Activated naive CD4-positive, alpha-beta T cell (primary cell): ENCODE measurements at regions not wholly inside any gene's neighbourhood (a gene's known extent, or its start where the extent isn't known, plus 50 kb on each side); places are given as distances from the start of the nearest gene placed in this dataset.

Source experiments
- DNase-seq, 4 experiments: peaks; one replicate each; lab custom pipeline; 2025; lab: John Stamatoyannopoulos, UW

DNA sequence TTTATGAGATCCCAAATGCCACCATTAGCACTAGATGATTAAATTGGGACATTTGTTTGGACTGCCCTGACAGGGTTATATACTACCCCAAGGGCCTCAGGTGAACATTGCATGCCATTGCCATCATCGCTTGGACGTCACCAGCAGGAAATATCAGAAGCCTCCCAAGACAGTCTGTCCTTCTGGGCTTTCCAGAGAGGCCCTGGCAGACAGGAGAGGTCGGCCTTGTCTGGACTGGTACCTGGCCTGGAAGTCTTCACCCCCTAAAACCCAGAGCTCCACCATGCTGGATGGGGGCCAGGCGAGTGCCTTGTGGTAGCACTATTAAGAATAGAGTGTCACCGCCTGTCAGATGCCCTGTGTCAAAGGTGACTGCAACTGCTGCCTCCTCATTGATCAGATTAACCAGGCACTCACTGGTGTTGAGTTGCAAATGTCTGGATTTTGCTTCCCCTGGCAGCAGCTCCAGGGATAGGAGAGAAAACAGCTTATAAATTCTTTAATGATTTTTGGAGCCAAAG lies 324.1 kb upstream of the RASGRP1 start:
- no peak for DNase-seq

DNA sequence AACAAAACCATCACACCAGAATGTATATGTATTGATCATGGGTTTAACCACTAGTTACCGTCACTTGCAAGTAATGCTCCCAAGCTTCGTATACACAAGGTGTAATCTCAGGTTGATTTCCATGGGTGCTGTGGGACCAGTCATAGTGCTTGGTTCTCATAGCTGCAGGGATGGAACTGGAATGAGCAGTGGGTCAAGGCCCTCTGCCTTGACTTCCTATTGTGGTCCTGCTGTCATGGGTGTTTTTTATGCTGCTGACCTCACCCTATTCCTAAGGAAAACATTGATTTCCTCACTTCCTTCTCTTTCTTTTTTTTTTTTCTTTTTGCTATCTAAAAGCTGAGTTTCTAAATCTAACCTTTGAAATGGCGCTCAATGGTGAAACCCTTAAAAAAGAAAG lies 325.6 kb upstream of the RASGRP1 start:
- DNase-seq = no peak

DNA sequence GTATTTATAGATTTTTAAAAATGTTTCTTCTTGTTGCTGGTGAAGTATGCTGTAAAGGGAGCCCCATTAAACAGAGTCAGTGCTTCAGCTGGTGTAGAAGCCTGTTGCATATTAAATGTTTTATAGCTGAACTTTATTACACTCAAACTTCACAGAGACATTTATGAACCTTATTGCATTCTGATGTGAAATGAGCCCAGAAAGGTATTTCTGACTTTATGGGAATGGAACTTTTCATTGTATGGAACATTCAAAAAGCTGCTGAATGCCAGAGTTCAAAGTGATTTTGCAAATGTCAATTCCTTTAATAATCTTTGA lies 329.3 kb upstream of the RASGRP1 start:
- DNase-seq = no peak

DNA sequence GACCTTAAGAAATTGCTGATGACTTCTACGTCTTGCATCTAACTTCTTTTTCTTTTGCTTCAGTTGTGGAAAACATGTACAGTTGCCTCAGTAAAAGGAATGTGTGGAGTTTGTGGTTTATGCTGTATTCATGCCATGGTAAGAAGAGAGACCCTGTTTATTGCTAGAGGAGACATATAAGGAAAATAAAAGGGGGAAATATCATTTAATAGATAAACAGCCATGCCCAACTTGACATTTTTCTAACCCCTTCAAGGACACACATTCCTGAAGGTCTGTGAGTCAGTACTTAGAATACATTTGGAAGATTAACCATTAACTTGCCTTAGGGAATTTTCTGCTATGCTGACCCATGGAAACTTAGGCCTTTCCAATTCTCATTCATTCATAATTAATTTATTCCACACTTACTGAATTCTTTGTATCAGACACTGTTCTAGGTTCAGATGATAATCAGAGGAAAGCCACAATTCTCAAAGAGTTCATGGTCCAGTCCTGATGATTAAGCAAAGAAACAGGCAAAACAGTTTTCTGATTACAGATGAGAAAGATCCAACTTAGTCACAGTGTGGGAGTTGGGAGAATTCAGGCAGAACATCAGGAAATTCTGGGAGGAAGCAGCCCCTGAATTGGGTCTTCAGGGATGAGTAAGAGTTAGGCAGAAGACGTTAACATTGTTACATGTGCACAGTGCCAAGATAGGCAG lies 329.8 kb upstream of the RASGRP1 start:
- no peak for DNase-seq

DNA sequence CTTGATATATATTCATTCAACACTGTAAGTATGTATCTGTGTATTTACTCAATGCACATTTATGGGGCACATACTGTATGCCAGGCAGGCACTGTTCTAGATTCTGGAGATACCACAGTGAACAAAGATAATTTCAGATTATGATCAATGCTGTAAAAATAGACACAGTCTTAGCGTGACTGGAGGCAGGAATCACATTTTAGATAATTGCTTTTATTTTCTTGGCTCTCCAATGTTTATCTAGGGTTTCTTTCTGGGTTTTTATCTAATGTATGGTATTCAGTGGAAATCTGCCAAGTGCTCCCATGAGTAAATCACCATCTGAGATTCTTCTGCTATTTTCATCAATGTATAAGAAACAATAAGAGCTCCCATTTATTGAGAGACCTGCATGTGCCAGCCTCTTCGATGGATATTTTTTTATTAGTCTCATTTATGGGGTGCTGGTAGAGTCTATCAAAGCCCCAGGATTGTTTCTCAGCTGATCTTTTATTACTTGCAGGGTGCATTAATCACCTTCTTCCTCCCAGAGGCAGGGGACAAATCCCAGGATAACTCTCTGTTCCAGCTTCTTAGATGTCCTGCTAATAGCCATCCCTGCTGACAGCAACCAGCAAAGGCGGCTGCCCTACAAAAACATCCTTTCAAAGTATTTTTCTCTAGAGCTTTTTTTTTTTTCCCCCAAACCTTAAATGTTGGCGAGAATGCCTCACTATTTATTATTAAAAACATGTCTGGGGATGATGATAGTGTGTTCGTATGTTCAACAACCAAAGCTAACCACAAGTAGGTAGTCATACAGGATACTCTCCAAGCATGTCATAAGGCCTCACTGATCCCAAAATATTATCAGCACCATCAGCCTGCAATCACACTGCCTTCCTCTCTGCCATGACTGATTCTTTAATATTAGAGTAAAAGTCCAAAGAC lies 331.0 kb upstream of the RASGRP1 start:
- no peak for DNase-seq

DNA sequence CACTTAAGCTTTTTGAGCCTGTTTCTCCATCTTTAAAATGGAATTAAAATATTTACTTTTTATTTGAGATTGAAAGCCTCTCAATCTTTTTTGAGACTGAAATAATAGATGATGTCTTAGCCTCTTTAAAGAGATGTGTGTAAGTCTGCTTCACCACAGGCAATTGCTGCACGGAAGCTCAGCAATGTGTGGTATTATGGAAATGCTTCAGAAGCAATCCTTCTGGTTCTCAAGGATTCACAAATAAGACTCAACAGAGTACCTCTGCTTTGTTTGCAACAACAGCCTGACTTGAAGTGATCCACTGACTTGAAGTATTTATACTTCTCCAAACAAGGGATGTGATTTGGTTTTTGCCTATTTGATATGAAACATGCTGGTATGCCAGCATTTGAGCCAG lies 332.0 kb upstream of the RASGRP1 start:
- DNase-seq = no peak

DNA sequence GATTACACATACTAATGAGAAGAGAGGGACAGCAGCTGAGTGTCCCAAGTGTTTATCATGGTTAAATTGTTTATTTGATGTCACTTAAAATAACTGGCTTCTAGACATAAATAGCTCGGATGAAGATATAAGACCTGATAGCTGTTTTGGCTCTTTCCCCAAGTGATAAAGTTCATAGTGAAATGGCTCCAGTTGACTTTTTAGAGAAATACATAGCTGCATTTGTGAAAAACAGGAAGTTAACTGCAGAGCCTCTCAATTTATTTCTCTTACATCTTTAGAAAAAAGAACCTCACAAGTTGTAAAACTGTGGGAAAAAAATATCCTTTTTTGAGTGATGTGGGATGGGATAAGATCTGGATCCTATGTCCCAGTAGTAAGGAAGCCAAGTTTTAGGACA lies 332.9 kb upstream of the RASGRP1 start:
- DNase-seq = no peak

DNA sequence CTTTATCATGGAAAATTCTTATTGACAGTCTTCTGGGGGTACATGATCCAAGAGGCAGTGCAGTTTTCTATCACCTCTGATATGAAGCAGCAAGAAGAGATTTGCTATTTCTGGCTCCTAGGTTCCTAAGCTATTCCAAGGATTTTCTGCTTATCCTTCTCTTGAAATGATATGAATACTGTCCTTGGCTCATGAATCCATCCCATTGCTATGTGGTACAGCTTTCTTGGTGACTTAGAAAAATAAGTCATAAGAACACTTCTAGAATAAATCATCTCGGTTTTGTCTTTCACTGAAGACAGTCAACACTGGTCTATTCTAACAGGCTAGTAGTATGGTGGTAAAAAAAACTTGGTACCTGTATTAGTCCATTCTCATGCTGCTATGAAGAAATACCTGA lies 333.6 kb upstream of the RASGRP1 start:
- DNase-seq = no peak

DNA sequence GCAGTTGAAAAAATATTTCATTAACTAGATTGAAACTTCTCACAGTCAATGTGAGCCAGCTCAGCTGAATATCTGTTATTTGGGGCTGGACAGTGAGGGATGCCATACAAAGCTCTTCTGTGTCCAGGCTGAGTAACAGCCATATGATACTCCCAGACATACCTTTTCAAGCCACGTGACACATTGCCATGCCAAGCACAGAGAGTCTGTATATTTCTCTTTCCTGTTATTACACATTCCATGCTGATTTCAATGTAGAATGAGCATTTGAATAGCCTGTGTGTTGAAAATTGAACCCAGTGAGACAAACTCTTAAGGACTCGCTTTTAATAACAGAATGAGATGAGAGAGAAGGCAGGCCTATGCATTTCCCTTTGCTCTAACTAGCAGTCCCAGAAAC lies 334.7 kb upstream of the RASGRP1 start:
- no peak for DNase-seq

DNA sequence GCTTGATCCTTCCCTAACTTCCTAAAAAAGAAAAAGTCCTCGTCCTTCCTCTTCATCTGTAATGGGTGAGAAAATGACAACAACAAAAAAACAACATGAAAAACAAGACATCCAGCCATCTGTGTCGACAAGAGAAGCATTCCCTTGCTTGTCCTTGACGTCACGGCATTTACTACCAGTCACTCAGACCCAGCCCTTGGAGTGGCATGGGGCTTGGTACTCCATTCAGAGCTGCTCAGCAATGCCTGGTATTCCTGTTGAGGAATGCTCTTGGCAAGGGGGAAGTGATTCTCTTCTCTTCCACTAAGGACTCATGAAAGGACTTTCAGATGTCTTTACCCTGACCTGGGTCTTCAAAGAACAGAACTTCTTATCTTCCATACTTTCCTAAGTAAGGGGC lies 339.7 kb upstream of the RASGRP1 start:
- no peak for DNase-seq

DNA sequence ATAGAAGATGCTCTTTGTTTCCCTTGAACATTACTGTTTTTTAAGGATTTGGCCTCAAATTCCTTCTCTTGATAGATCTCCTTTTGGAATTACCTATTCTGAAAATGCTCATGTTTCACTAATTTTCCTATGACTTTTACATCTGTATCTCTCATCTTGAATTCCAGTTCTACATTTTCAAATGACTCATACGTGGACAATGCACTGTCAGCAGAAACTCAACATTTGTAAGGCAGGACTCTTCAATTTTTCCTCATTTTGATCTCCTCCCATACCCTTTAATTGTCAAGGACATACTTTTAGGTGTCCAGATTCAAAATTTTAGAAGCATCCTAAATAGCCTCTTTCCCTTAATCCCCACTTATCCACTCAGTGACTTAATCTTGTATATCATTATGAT lies 341.0 kb upstream of the RASGRP1 start:
- DNase-seq = no peak

DNA sequence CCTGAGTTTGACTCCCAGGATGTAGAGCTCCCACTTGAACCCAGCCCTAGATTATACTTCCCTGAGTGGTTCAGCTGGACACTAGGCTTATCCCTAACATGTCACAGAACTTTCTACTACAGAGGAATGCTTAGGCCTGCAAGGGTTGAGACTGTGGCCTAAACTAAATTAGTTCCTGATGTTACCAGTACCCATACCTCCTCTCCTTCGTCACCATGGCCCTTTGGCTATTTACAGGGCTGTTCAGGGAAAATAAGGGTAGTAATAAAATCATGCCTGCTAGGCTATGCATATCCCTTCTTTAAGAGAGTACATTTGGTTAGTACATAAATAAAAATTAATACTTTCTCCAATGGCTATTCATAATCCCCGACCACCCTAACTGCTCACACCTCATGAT lies 356.4 kb upstream of the RASGRP1 start:
- DNase-seq = no peak

DNA sequence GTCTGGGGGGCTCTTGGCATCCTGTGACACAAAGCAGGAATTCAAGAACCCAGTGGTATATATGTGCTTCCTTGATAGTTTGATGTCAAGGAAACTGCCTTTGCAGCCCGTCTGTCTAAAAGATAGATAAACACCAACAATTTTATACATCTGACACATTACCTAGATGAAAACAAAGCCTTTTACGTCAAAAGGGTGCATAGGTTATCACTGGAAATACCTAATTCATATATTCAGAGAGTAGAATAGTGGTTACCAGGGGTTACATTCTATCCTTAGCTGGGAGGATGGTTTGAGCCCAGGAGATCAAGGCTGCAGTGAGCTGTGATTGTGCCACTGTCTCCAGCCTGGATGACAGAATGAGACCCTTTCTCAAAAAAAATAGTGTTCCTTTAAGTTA lies 356.9 kb upstream of the RASGRP1 start:
- DNase-seq = no peak

DNA sequence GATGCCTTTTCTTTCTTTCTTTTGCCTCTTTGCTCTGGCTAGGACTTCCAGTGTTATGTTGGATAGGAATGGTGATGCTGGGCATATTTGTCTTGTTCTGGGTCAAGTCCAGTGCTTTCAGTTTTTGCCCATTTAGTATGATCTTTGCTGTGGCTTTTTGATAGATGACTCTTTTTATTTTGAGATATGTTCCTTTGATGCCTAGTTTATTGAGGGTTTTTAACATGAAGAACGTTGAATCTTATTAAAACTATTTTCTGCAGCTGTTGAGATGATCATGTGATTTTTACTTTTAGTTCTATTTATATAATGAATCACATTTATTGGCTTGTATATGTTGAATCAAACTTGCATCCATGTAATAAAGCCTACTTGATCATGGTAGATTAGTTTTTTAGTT lies 363.8 kb upstream of the RASGRP1 start:
- DNase-seq = no peak

DNA sequence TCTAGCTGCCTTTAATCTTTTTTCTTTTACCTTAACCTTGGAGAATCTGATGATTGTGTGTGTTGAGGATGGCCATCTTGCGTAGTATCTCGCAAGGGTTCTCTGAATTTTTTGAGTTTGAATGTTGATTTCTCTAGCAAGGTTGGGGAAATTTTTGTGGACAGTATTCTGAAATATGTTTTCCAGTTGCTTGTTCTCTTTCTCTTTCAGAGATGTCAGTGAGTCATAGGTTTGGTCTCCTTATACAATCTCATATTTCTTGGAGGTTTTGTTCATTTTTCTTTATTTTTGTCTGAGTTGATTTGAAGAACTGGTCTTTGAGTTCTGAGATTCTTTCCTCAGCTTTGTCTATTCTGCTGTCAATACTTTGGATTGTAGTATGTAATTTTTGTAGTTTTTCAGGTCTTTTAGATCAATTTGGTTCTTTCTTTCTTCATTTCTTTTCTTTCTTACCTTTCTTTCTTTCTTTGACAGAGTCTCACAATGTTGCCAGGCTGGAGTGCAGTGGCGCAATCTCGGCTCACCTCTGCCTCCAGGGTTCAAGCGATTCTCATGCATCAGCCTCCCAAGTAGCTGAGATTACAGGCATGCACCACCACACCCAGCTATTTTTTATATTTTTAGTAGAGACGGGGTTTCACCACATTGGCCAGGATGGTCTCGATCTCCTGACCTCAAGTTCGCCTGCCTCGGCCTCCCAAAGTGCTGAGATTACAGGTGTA lies 366.4 kb upstream of the RASGRP1 start:
- no peak for DNase-seq

DNA sequence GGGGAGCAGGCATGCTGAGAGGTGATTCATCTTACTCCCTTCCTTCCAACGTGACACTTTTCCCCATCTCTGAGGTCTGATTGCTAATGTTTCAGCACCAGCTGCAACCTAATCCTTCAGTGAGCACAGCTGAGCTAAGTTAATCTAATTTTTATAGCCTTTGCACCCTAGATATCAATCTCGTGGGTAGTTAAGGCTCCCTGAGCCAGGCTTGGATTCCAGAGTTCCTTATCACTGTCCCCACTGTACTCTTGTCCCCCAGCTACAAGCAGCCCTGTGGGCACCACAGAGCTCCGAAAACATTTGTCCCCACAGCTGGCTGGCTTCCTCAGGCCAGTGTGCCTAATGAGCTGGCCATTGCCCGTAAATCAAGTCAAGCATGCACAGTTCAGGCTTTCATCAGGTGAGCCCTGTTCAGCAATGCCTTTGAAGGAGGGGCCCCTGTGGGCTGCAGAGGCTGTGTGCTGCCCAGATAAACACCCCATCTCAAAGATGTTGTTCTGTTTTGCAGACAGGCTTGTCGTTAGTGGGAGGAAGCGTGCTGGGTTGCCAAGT lies 376.9 kb upstream of the RASGRP1 start:
- no peak for DNase-seq

DNA sequence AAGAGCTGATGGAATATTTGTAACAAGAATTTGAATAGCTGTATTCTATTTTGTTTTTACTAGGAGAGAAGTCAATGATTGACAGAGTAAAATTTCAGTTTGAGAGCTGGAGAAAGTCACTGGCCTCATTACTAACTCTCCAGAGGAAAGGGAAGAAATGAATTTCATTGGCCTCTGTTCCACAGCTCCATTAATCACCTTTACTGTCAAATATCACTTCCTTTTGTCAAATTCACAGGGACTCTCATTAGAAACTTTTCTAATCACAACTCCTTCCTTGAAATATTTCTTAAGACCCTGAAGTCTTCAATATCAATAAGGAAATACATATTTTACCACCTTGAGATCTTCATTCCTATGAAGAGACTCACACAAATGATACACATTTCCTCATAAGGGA lies 379.9 kb upstream of the RASGRP1 start:
- no peak for DNase-seq

DNA sequence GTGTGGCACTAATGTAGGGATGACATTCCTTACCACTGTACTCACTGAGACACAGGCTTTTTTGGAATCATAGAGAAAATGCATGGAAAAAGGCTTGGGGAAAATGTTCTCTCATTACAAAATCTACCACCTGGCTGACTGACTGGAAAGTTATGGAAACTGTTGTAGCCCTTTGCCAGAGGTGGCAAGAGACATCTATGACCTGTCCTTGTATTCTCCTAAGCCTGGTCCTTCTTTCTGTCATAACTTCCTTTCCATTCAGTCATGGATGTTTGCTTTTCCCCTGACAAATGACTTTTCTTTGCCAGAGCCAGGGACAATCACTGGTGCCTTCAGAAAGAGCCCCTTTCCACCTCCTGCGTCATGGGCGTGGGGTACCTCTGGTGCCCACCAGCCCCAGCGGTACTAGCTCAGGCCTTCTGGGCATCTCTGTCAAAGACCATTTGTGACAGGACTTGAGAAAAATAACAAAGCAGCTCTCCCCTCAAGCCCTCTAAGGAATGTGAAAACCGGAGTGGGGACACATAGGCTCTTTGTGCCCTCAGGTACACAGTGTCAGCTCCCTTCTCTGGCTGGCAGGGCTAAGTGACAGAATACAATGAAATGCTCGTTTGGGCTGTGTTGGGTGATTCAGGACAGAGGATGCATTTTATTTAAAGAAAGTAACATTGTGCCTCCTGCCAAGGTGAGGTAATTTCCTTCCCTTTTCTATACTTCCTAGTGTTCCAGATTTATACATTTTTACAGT lies 381.1 kb upstream of the RASGRP1 start:
- no peak for DNase-seq

DNA sequence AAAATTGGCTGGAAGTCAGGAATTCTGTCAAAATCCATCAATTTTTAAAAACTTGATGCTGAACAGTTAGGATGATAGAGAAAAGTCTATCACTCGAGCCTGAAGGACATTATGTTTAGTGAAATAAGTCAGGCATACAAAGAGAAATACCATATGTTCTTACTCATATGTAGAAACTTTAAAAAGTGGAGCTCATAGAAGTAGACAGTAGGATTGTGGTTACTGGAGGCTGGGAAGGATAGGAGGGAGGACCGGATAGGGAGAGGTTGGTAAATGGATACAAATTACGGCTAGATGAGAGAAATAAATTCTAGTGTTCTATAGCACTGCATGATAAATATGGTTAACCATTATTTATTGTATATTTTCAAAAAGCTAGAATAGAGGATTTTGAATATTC lies 389.5 kb upstream of the RASGRP1 start:
- no peak for DNase-seq

DNA sequence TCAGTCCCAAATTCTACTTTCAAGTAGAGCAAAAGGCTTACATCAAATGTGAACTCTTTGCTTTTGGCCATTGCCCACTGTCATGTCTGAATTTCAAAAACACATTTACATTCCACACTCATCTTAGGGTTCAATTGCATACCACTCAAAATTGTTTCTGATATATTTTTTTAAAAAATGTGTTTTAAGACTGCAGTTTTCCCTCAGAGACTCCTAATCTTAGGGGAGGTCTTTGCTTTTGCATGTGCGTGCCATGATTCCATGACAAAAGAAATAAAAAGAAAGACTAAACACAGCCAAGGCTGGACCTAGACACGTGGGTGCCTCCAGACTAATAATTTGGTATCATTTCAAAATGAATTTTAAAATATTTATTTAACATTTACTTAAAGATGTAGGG lies 396.8 kb upstream of the RASGRP1 start:
- DNase-seq = no peak

DNA sequence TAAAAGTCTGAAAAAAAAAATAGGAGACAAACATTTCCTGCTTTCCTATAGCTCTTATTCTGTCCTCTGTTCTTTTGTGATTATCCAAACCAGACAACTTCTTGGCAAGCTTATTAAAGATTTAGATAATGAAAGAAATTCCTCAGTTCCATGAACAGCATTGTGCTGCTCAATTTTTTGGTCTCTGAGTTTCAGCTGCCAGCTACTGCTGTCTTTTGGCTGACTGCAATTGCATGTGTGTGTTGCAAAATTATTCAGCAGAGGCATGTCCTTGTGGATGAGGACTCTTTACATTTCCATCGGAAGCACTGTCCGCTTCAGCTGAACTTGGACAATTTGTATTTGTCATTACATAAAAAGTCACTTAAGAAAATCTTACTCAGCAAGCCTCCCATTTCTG lies 397.3 kb upstream of the RASGRP1 start:
- no peak for DNase-seq

DNA sequence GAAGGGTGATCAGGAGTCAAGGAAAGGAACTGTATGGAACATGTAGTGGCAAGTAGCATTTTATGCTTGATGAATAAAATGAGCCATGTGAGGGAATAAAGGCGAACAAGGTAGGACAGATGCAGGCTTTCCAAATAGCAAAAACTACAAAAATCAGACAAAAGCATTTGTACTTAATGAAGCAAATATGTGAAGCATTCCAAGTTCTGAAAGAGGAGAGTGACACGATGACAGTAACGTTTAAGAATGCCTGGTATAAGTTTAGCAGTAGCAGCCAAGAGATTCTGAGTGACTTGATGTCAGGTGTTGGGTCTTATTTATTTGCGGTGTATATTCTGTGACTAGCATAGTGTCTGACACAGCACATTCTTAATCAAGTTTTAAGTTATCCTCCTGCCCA lies 408.2 kb upstream of the RASGRP1 start:
- no peak for DNase-seq
